GM23248 (cell line): ENCODE measurements at regions not wholly inside any gene's neighbourhood (a gene's known extent, or its start where the extent isn't known, plus 50 kb on each side); places are given as distances from the start of the nearest gene placed in this dataset.

Experiments
- EZH2 ChIP-seq: fragments of 200-600 bp; sonication (generic); IDR thresholded peaks from 2 replicates; pipeline ENCODE4 v1.6.1; 2018; ENCODE audit warnings: antibody characterized with exemption, mild to moderate bottlenecking; ENCODE audit not compliant: insufficient read depth, poor library complexity, severe bottlenecking
- EZH2phosphoT487 ChIP-seq: fragments of 200-600 bp; sonication (generic); IDR thresholded peaks from 2 replicates; pipeline ENCODE4 v1.6.1; 2018; ENCODE audit warnings: antibody characterized with exemption, moderate library complexity, mild to moderate bottlenecking, low read depth; ENCODE audit not compliant: insufficient read depth

GRCh38 chr2:155023674-155024073 lies 325.2 kb downstream of the KCNJ3 start:
- TF ChIP-seq EZH2 (no peak), EZH2phosphoT487 (no peak)
